Tibial nerve (tissue), 4 donors: ENCODE measurements at regions not wholly inside any gene's neighbourhood (a gene's known extent, or its start where the extent isn't known, plus 50 kb on each side); places are given as distances from the start of the nearest gene placed in this dataset.

ENCODE experiments used
- CTCF ChIP-seq, 5 experiments: fragments of 200-600 bp in 3 of 5; fragments of 450-650 bp in 2 of 5; sonication (generic) in 3 of 5; IDR thresholded peaks; one replicate each; pipeline ENCODE4 v1.5.1; 2016 to 2019; ENCODE audit warnings: antibody characterized with exemption in 5 of 5, mild to moderate bottlenecking in 3 of 5, moderate library complexity in 2 of 5
- EP300 ChIP-seq, 2 donors: sonication (generic); formaldehyde crosslinking; IDR thresholded peaks; one replicate each; pipeline ENCODE4 v1.6.1; 2017; ENCODE audit warnings: antibody characterized with exemption in 2 of 2, mild to moderate bottlenecking in 1 of 2
- POLR2A ChIP-seq, 2 donors: fragments of 450-650 bp; IDR thresholded peaks; one replicate each; pipeline ENCODE4 v1.6.1; 2017; ENCODE audit warnings: antibody characterized with exemption in 2 of 2, mild to moderate bottlenecking in 2 of 2, moderate library complexity in 2 of 2

DNA sequence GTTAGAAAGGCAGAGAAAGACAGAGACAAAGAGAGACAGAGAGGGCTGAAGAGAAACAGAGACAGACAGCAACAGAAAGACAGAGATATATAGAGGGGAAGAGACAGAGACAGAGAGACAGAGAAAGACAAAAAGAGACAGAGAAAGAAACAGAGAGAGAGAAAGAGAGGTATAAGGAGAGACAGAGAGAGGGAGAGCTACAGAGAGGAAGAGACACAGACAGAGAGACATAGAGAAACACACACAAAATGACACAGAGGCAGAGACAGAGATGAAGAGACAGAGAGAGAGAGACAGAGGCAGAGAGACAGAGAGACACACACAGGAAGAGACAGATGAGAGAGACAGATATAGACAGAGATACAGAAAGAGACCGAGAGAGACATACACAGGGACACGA lies 168.6 kb downstream of the TMEM121 start:
- TF ChIP-seq CTCF (IDR thresholded peaks at IDR 0.05) (no peak), POLR2A (IDR thresholded peaks at IDR 0.05) (no peak), EP300 (IDR thresholded peaks at IDR 0.05) (no peak)
